ENCODE measurements at regions not wholly inside any gene's neighbourhood (a gene's known extent, or its start where the extent isn't known, plus 50 kb on each side); places are given as distances from the start of the nearest gene placed in this dataset.

- in situ Hi-C loops (cut with MboI): no loop called here
- no peaks in the 10 kb centered on the region for H3K9me1 ChIP-seq (ENCODE audit: control insufficient read depth, insufficient read depth, low read length)
- no peak overlapping the region for H3K4me2 ChIP-seq (ENCODE audit: insufficient read depth, low read length)
- H3K36me3 ChIP-seq (ENCODE audit: control insufficient read depth, insufficient read depth, low read length): no peaks in the 10 kb centered on the region
- no peaks in the 10 kb centered on the region for H4K20me1 ChIP-seq (replicated peaks; ENCODE audit: control insufficient read depth, insufficient read depth, low read length)
- intact Hi-C loops (cut with micrococcal nuclease): no loop called here
- no peak overlapping the region for H3K4me3 ChIP-seq
- no peaks in the 10 kb centered on the region for H3K4me1 ChIP-seq (replicated peaks in 1 of 2; ENCODE audit: control insufficient read depth in 2 of 2, insufficient read depth in 2 of 2, low read length in 2 of 2)
- TF ChIP-seq ILF3 (IDR thresholded peaks at IDR 0.05; ENCODE audit: borderline replicate concordance): no peak
- TF ChIP-seq PBX2 (CRISPR knock-in tag; IDR thresholded peaks at IDR 0.05; ENCODE audit: low read depth): no peak
- no peak for TF ChIP-seq PBX2 (tag; conservative IDR thresholded peaks at IDR 0.05; ENCODE audit: low read depth)
- no peak for TF ChIP-seq ZBED1 (IDR thresholded peaks at IDR 0.05)
- no peak for TF ChIP-seq STAT5B (CRISPR knock-in tag; IDR thresholded peaks at IDR 0.05)
- no peak for TF ChIP-seq MYBL2 (IDR thresholded peaks at IDR 0.05; ENCODE audit: low read depth)
- TF ChIP-seq MYBL2 (CRISPR knock-in tag; IDR thresholded peaks at IDR 0.05; ENCODE audit: borderline replicate concordance): no peak
- TF ChIP-seq CREM (IDR thresholded peaks at IDR 0.05; ENCODE audit: low read depth): no peak
- no peak for TF ChIP-seq MITF (IDR thresholded peaks at IDR 0.05)
- TF ChIP-seq POLR2A (conservative IDR thresholded peaks at IDR 0.05): no peak
- TF ChIP-seq PHF21A (IDR thresholded peaks at IDR 0.05; ENCODE audit: borderline replicate concordance, low read depth): no peak
- TF ChIP-seq CAMTA2 (CRISPR knock-in tag; conservative IDR thresholded peaks at IDR 0.05): no peak
- no peak for TF ChIP-seq NR3C1 (CRISPR knock-in tag; IDR thresholded peaks at IDR 0.05)
- no peak for TF ChIP-seq ZNF76 (CRISPR knock-in tag; IDR thresholded peaks at IDR 0.05; ENCODE audit: borderline replicate concordance)
- 0% methylated on average over 1 of the region's 1 CpG for WGBS (ENCODE audit: insufficient coverage, low coverage, missing lambda C conversion rate)
- no peak overlapping the region for H3K9ac ChIP-seq (ENCODE audit: insufficient read depth in 1 of 2, low read depth in 2 of 2, low read length in 2 of 2)
- no peaks in the 10 kb centered on the region for H3K27me3 ChIP-seq (ENCODE audit: control insufficient read depth in 2 of 2, insufficient read depth in 2 of 2, low read length in 2 of 2)
- DNase-seq (ENCODE audit: extremely low read depth in 1 of 4, low spot score in 3 of 4): peak in 2 of 4 experiments; percentile 11 to 14
- no TSS peak for BruUV-seq (replicated peaks)
- no peak for ATAC-seq
- H3K27ac ChIP-seq (ENCODE audit: extremely low read depth, low read depth, low read length): no peak overlapping the region
- no peak for FAIRE-seq
- H3K9me3 ChIP-seq (replicated peaks; ENCODE audit: control insufficient read depth, insufficient read depth, low read depth, low read length): no peaks in the 10 kb centered on the region
- no peaks in the 10 kb centered on the region for H3K79me2 ChIP-seq (ENCODE audit: control insufficient read depth, insufficient read depth, low read length)
- ChIA-PET POLR2A (no interaction called here), CTCF (ENCODE audit: low intra/inter-chr PET ratio) (no interaction called here)
- H2AFZ ChIP-seq (ENCODE audit: low read depth, low read length): no peak overlapping the region
These were observed 297.6 kb downstream of the IL15 start for GRCh38 chr4:141933978-141934377.

Data from K562 (cell line).